ENCODE measurements at regions not wholly inside any gene's neighbourhood (a gene's known extent, or its start where the extent isn't known, plus 50 kb on each side); places are given as distances from the start of the nearest gene placed in this dataset.

- no peak for TF ChIP-seq CTCF (conservative IDR thresholded peaks at IDR 0.05)
- H3K27ac ChIP-seq, result no peak overlapping the region
These were observed 1917.0 kb downstream of the MRPL39 start for GRCh38 chr21:23690316-23690715.

GRCh38 chr21:23686737-23687523 lies 1920.4 kb downstream of the MRPL39 start:
- no peak for TF ChIP-seq CTCF (conservative IDR thresholded peaks at IDR 0.05)
- no peak overlapping the region for H3K27ac ChIP-seq

- TF ChIP-seq CTCF (conservative IDR thresholded peaks at IDR 0.05), result no peak
- H3K27ac ChIP-seq, result no peak overlapping the region
These were observed 1922.8 kb downstream of the MRPL39 start for GRCh38 chr21:23684431-23684830.

- no peak for TF ChIP-seq CTCF (conservative IDR thresholded peaks at IDR 0.05)
- H3K27ac ChIP-seq, result no peak overlapping the region
These were observed 1943.0 kb downstream of the MRPL39 start for GRCh38 chr21:23664193-23664694.

- no peak overlapping the region for H3K27ac ChIP-seq
- TF ChIP-seq CTCF (conservative IDR thresholded peaks at IDR 0.05), result no peak
These were observed 1946.7 kb downstream of the MRPL39 start for GRCh38 chr21:23660560-23660959.

GRCh38 chr21:23644768-23645167 lies 1962.5 kb downstream of the MRPL39 start:
- no peak for TF ChIP-seq CTCF (conservative IDR thresholded peaks at IDR 0.05)
- no peak overlapping the region for H3K27ac ChIP-seq

- TF ChIP-seq CTCF (conservative IDR thresholded peaks at IDR 0.05), result no peak
- no peak overlapping the region for H3K27ac ChIP-seq
These were observed 1967.6 kb downstream of the MRPL39 start for GRCh38 chr21:23639721-23640120.

All from VCaP (cell line).